ENCODE measurements at regions not wholly inside any gene's neighbourhood (a gene's known extent, or its start where the extent isn't known, plus 50 kb on each side); places are given as distances from the start of the nearest gene placed in this dataset.

DNA sequence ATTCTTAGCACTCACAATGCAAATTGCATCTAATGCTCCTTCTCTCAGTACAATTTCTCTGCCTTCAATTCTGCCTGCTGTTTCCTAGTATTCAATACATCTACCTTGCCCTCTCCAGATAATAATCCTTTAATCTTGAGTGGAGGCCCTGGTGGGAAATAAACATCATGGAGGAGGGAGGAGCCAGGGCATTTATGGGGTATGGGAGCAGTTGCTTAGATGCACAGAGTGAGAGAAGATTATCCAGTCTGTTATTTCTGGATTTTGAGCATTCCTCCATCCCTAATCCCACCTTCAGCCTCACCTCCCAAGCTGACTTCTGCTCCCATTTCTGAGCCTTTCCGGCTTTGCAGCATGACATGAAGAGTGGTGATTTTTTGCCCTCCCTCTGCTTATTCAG, 127.9 kb upstream of the PPP3CA start:
- H3K27ac Mint-ChIP-seq (ENCODE audit: unreplicated experiment): no peak overlapping the region
- TF ChIP-seq, protein P1, sequence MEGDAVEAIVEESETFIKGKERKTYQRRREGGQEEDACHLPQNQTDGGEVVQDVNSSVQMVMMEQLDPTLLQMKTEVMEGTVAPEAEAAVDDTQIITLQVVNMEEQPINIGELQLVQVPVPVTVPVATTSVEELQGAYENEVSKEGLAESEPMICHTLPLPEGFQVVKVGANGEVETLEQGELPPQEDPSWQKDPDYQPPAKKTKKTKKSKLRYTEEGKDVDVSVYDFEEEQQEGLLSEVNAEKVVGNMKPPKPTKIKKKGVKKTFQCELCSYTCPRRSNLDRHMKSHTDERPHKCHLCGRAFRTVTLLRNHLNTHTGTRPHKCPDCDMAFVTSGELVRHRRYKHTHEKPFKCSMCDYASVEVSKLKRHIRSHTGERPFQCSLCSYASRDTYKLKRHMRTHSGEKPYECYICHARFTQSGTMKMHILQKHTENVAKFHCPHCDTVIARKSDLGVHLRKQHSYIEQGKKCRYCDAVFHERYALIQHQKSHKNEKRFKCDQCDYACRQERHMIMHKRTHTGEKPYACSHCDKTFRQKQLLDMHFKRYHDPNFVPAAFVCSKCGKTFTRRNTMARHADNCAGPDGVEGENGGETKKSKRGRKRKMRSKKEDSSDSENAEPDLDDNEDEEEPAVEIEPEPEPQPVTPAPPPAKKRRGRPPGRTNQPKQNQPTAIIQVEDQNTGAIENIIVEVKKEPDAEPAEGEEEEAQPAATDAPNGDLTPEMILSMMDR (IDR thresholded peaks at IDR 0.05; ENCODE audit: insufficient read depth, low read depth, low read length): no peak
- TF ChIP-seq EZH2 (IDR thresholded peaks at IDR 0.05; ENCODE audit: insufficient read depth, low read length): no peak
- H3K9me3 Mint-ChIP-seq (ENCODE audit: unreplicated experiment): peaks cover 1% of the 10 kb centered on the region
- Histone ChIP-seq H3K27ac (ENCODE audit: low read depth, low read length) (no peak overlapping the region), H3K9ac (ENCODE audit: low read length) (no peak overlapping the region), H3K4me3 (ENCODE audit: insufficient read depth, low read depth, low read length) (no peak overlapping the region), H3K27me3 (ENCODE audit: insufficient read depth, low read length) (no peaks in the 10 kb centered on the region), H3K36me3 (ENCODE audit: insufficient read depth, low read length) (no peaks in the 10 kb centered on the region), H2AFZ (ENCODE audit: low read depth, low read length) (peak overlapping the region; percentile 18), H3K9me3 (ENCODE audit: insufficient read depth, low read depth, low read length) (peaks cover 2% of the 10 kb centered on the region), H4K20me1 (ENCODE audit: insufficient read depth, low read length) (no peaks in the 10 kb centered on the region), H3K4me1 (ENCODE audit: insufficient read depth, low read length) (no peaks in the 10 kb centered on the region), H3K79me2 (ENCODE audit: insufficient read depth, low read length) (no peaks in the 10 kb centered on the region), H3K4me2 (ENCODE audit: low read length) (no peak overlapping the region)
- no peak overlapping the region for H3K4me3 Mint-ChIP-seq (ENCODE audit: unreplicated experiment)
- no peaks in the 10 kb centered on the region for H3K4me1 Mint-ChIP-seq (ENCODE audit: low read depth, unreplicated experiment)
- DNase-seq (ENCODE audit: low read depth): no peak
- FAIRE-seq: no peak
- peaks cover 2% of the 10 kb centered on the region for H3K36me3 Mint-ChIP-seq (ENCODE audit: low read depth, unreplicated experiment)
- no peaks in the 10 kb centered on the region for H3K27me3 Mint-ChIP-seq (ENCODE audit: low read depth, unreplicated experiment)

DNA sequence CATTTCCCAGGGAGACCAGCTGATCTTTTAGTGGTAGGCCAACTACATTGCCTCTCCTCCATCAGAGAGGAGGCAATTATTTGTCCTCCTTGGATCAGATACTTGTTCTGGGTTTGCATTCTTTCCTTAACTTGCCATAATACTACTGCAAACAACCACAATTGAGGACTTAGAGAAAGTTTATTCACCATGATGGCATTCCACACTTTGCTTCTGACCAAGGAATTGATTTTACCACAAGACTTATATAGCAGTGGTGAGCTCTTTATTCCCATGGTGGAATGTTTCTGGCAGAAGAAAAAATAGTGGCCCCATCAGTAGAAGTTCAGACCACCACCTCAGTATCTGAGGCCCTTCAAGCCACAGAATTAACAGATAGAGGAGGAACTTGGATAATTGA, 123.9 kb upstream of the PPP3CA start:
- H3K4me1 ChIP-seq (ENCODE audit: insufficient read depth, low read length): no peaks in the 10 kb centered on the region
- H3K27me3 ChIP-seq (ENCODE audit: insufficient read depth, low read length): no peaks in the 10 kb centered on the region
- no peak for TF ChIP-seq EZH2 (IDR thresholded peaks at IDR 0.05; ENCODE audit: insufficient read depth, low read length)
- TF ChIP-seq, protein P1 (IDR thresholded peaks at IDR 0.05; ENCODE audit: insufficient read depth, low read depth, low read length): no peak
- no peaks in the 10 kb centered on the region for H4K20me1 ChIP-seq (ENCODE audit: insufficient read depth, low read length)
- H3K36me3 Mint-ChIP-seq (ENCODE audit: low read depth, unreplicated experiment): peaks cover 2% of the 10 kb centered on the region
- FAIRE-seq: no peak
- peak; percentile 61 for DNase-seq (ENCODE audit: low read depth)
- no peak overlapping the region for H3K9ac ChIP-seq (ENCODE audit: low read length)
- H3K4me3 Mint-ChIP-seq (ENCODE audit: unreplicated experiment): no peak overlapping the region
- H3K9me3 Mint-ChIP-seq (ENCODE audit: unreplicated experiment): peaks cover 1% of the 10 kb centered on the region
- peaks cover 1% of the 10 kb centered on the region for H3K9me3 ChIP-seq (ENCODE audit: insufficient read depth, low read depth, low read length)
- no peak overlapping the region for H3K4me2 ChIP-seq (ENCODE audit: low read length)
- no peaks in the 10 kb centered on the region for H3K36me3 ChIP-seq (ENCODE audit: insufficient read depth, low read length)
- H3K79me2 ChIP-seq (ENCODE audit: insufficient read depth, low read length): no peaks in the 10 kb centered on the region
- no peak overlapping the region for H2AFZ ChIP-seq (ENCODE audit: low read depth, low read length)
- H3K4me1 Mint-ChIP-seq (ENCODE audit: low read depth, unreplicated experiment): no peaks in the 10 kb centered on the region
- H3K4me3 ChIP-seq (ENCODE audit: insufficient read depth, low read depth, low read length): no peak overlapping the region
- peaks cover 3% of the 10 kb centered on the region for H3K27me3 Mint-ChIP-seq (ENCODE audit: low read depth, unreplicated experiment)
- H3K27ac Mint-ChIP-seq (ENCODE audit: unreplicated experiment): no peak overlapping the region
- no peak overlapping the region for H3K27ac ChIP-seq (ENCODE audit: low read depth, low read length)

DNA sequence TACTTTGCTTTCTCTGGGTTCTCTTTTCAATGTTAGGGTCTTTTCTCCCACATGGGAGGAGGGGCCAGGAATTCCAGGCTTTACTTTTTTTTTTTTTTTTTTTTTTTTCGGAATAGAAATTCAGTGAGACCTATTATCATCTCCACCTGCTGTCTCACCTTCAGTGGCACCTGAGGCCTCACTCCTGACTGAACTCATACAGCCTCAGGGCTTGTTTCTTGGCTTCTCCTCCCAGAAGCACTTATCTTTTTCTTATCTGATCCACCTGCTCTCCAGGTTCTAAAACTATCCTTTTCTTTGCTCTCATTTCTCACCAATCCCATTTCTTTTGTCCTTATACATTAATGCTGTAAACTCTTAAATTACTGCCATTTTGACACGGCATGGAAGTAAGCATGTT, 117.3 kb upstream of the PPP3CA start:
- peaks cover 3% of the 10 kb centered on the region for H3K9me3 Mint-ChIP-seq (ENCODE audit: unreplicated experiment)
- no peaks in the 10 kb centered on the region for H3K4me1 Mint-ChIP-seq (ENCODE audit: low read depth, unreplicated experiment)
- no peak overlapping the region for H3K27ac Mint-ChIP-seq (ENCODE audit: unreplicated experiment)
- Histone ChIP-seq H3K27me3 (ENCODE audit: insufficient read depth, low read length) (no peaks in the 10 kb centered on the region), H3K9me3 (ENCODE audit: insufficient read depth, low read depth, low read length) (no peaks in the 10 kb centered on the region), H4K20me1 (ENCODE audit: insufficient read depth, low read length) (no peaks in the 10 kb centered on the region), H3K4me2 (ENCODE audit: low read length) (no peak overlapping the region), H3K79me2 (ENCODE audit: insufficient read depth, low read length) (no peaks in the 10 kb centered on the region), H3K9ac (ENCODE audit: low read length) (no peak overlapping the region), H3K4me3 (ENCODE audit: insufficient read depth, low read depth, low read length) (no peak overlapping the region), H3K4me1 (ENCODE audit: insufficient read depth, low read length) (no peaks in the 10 kb centered on the region), H2AFZ (ENCODE audit: low read depth, low read length) (no peak overlapping the region), H3K36me3 (ENCODE audit: insufficient read depth, low read length) (no peaks in the 10 kb centered on the region), H3K27ac (ENCODE audit: low read depth, low read length) (no peak overlapping the region)
- DNase-seq (ENCODE audit: low read depth): no peak
- no peaks in the 10 kb centered on the region for H3K36me3 Mint-ChIP-seq (ENCODE audit: low read depth, unreplicated experiment)
- TF ChIP-seq, protein P1 (IDR thresholded peaks at IDR 0.05; ENCODE audit: insufficient read depth, low read depth, low read length): no peak
- no peak for TF ChIP-seq EZH2 (IDR thresholded peaks at IDR 0.05; ENCODE audit: insufficient read depth, low read length)
- no peak overlapping the region for H3K4me3 Mint-ChIP-seq (ENCODE audit: unreplicated experiment)
- peaks cover 3% of the 10 kb centered on the region for H3K27me3 Mint-ChIP-seq (ENCODE audit: low read depth, unreplicated experiment)
- FAIRE-seq: no peak

All from astrocyte (in vitro differentiated cells and primary cell).